BJ (cell line): ENCODE measurements at regions not wholly inside any gene's neighbourhood (a gene's known extent, or its start where the extent isn't known, plus 50 kb on each side); places are given as distances from the start of the nearest gene placed in this dataset.

Experiments
- CTCF ChIA-PET: fragments of 350-600 bp; formaldehyde crosslinking; extraction: SDS; loops from one replicate; lab custom pipeline; 2021; ENCODE audit warnings: antibody characterized with exemption, inconsistent platforms; lab: Yijun Ruan, JAX
- POLR2A ChIA-PET: fragments of 300-600 bp; sonication (Branson Sonifier 250); formaldehyde crosslinking; extraction: SDS; loops from one replicate; lab custom pipeline; 2021; ENCODE audit warnings: antibody characterized with exemption; lab: Charles Lee
- DNase-seq: peaks from one replicate; pipeline ENCODE4 v3.0.0-alpha.2; 2011; ENCODE audit warnings: low read depth
- H3K27me3 ChIP-seq: 2 replicates; pipeline ENCODE4 v1.6.0; 2011; ENCODE audit warnings: low read length; ENCODE audit not compliant: control insufficient read depth, insufficient read depth
- H3K36me3 ChIP-seq: 2 replicates; pipeline ENCODE4 v1.5.1; 2011; ENCODE audit warnings: low read length; ENCODE audit not compliant: control insufficient read depth, insufficient read depth
- H3K4me3 ChIP-seq: 2 replicates; pipeline ENCODE4 v1.5.1; 2011; ENCODE audit warnings: low read depth, mild to moderate bottlenecking, control low read depth, low read length
- TF ChIP-seq, protein P1 (sequence below): IDR thresholded peaks from 2 replicates; pipeline ENCODE4 v1.5.1; 2011; ENCODE audit warnings: low read depth, mild to moderate bottlenecking, control low read depth, inconsistent platforms, low read length, moderate library complexity; ENCODE audit not compliant: insufficient read depth

DNA sequence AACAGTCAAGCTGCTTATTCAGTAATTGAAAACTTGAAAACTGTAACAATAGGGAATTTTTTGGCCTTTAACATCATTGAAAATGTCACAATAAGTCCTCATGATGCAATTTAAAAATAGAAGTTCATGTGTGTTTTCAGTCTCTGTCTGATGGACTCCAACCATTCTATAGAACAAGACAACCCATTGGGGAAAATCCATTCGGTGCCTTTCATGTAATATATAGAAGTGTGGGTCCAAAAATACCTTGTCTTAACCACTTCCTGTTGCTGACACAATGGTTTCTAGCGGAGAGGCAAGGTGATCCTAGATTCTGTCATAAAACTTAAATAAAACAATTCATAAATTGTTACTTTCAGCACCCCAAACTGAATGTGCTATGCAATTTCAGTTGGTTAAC lies 1131.3 kb upstream of the MAP3K7 start:
- CTCF ChIA-PET: no interaction called here

GRCh38 chr6:91717094-91717493 lies 1130.2 kb upstream of the MAP3K7 start:
- Histone ChIP-seq H3K27me3 (no peaks in the 10 kb centered on the region), H3K4me3 (no peak overlapping the region), H3K36me3 (no peaks in the 10 kb centered on the region)
- DNase-seq: no peak
- POLR2A ChIA-PET: no interaction called here
- CTCF ChIA-PET: no interaction called here
- TF ChIP-seq, protein P1, sequence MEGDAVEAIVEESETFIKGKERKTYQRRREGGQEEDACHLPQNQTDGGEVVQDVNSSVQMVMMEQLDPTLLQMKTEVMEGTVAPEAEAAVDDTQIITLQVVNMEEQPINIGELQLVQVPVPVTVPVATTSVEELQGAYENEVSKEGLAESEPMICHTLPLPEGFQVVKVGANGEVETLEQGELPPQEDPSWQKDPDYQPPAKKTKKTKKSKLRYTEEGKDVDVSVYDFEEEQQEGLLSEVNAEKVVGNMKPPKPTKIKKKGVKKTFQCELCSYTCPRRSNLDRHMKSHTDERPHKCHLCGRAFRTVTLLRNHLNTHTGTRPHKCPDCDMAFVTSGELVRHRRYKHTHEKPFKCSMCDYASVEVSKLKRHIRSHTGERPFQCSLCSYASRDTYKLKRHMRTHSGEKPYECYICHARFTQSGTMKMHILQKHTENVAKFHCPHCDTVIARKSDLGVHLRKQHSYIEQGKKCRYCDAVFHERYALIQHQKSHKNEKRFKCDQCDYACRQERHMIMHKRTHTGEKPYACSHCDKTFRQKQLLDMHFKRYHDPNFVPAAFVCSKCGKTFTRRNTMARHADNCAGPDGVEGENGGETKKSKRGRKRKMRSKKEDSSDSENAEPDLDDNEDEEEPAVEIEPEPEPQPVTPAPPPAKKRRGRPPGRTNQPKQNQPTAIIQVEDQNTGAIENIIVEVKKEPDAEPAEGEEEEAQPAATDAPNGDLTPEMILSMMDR: no peak

More for the DNA sequence above, 1131.3 kb upstream of the MAP3K7 start:
- no peaks in the 10 kb centered on the region for H3K36me3 ChIP-seq
- H3K4me3 ChIP-seq: no peak overlapping the region
- no peak for DNase-seq
- TF ChIP-seq, protein P1: no peak
- H3K27me3 ChIP-seq: no peaks in the 10 kb centered on the region
- POLR2A ChIA-PET: no interaction called here

- DNase-seq: no peak
- POLR2A ChIA-PET: no interaction called here
- CTCF ChIA-PET: no interaction called here
- H3K27me3 ChIP-seq: no peaks in the 10 kb centered on the region
- no peak overlapping the region for H3K4me3 ChIP-seq
- TF ChIP-seq, protein P1: no peak
- H3K36me3 ChIP-seq: no peaks in the 10 kb centered on the region
Measured at GRCh38 chr6:91716361-91716760, 1129.5 kb upstream of the MAP3K7 start.

DNA sequence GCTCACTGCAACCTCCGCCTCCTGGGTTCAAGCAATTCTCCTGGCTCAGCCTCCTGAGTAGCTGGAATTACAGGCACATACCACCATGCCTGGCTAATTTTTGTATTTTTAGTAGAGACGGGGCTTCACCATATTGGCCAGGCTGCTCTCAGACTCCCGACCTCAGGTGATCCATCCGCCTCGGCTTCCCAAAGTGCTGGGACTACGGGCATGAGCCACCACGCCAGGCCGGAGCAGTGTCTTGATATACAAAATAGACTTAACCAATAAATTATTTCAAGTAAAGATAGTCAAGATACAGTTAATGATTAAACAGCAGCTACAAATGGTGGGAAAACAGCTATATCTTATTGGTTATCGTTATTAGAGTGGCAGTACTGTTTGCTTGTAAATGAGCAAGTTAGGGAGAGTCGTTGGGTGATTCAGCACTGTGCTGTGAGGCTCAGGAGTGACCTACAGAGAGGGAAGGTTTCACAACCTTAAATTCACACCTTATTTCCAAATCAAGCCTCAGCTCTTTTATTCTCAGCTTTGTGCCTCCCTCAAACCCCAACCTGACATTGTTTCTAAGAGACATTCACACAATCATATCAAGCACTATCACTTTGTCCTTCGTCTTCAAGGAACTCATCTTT lies 1128.4 kb upstream of the MAP3K7 start:
- TF ChIP-seq, protein P1: no peak
- Histone ChIP-seq H3K27me3 (no peaks in the 10 kb centered on the region), H3K36me3 (no peaks in the 10 kb centered on the region), H3K4me3 (no peak overlapping the region)
- CTCF ChIA-PET: no interaction called here
- POLR2A ChIA-PET: no interaction called here
- no peak for DNase-seq

- POLR2A ChIA-PET: no interaction called here
- DNase-seq: no peak
- CTCF ChIA-PET: no interaction called here
- H3K4me3 ChIP-seq: no peak overlapping the region
- no peaks in the 10 kb centered on the region for H3K36me3 ChIP-seq
- no peaks in the 10 kb centered on the region for H3K27me3 ChIP-seq
- TF ChIP-seq, protein P1: no peak
Measured at GRCh38 chr6:91713911-91714310, 1127.0 kb upstream of the MAP3K7 start.
